HG02981 (cell line): ENCODE measurements at regions not wholly inside any gene's neighbourhood (a gene's known extent, or its start where the extent isn't known, plus 50 kb on each side); places are given as distances from the start of the nearest gene placed in this dataset.

ENCODE experiments used
- ATAC-seq: cut with Tn5 transposase; IDR thresholded peaks from one replicate; pipeline ENCODE4 v1.9.1; 2021; ENCODE audit warnings: mild to moderate bottlenecking, moderate library complexity; ENCODE audit not compliant: unreplicated experiment

- ATAC-seq = no peak
These were observed 344.9 kb downstream of the EFNA5 start for GRCh38 chr5:107325866-107326265.

- no peak for ATAC-seq
These were observed 345.9 kb downstream of the EFNA5 start for GRCh38 chr5:107324809-107325208.

- ATAC-seq = no peak
These were observed 346.7 kb downstream of the EFNA5 start for GRCh38 chr5:107324071-107324470.

GRCh38 chr5:107323536-107323935 is 347.2 kb downstream of the EFNA5 start:
- ATAC-seq = no peak

GRCh38 chr5:107322936-107323335 is 347.8 kb downstream of the EFNA5 start:
- ATAC-seq = no peak

GRCh38 chr5:107321906-107322305 is 348.8 kb downstream of the EFNA5 start:
- ATAC-seq = no peak

GRCh38 chr5:107320846-107321245 is 349.9 kb downstream of the EFNA5 start:
- no peak for ATAC-seq

- ATAC-seq = no peak
These were observed 350.4 kb downstream of the EFNA5 start for GRCh38 chr5:107320376-107320775.

- no peak for ATAC-seq
These were observed 350.8 kb downstream of the EFNA5 start for GRCh38 chr5:107319901-107320300.

- ATAC-seq = no peak
These were observed 356.4 kb downstream of the EFNA5 start for GRCh38 chr5:107314330-107314729.

- no peak for ATAC-seq
These were observed 356.8 kb downstream of the EFNA5 start for GRCh38 chr5:107313921-107314320.

GRCh38 chr5:107313098-107313497 is 357.6 kb downstream of the EFNA5 start:
- no peak for ATAC-seq

- no peak for ATAC-seq
These were observed 360.6 kb downstream of the EFNA5 start for GRCh38 chr5:107310181-107310580.

GRCh38 chr5:107306594-107306993 is 364.1 kb downstream of the EFNA5 start:
- no peak for ATAC-seq

- no peak for ATAC-seq
These were observed 364.7 kb downstream of the EFNA5 start for GRCh38 chr5:107306002-107306401.

- ATAC-seq = no peak
These were observed 366.1 kb downstream of the EFNA5 start for GRCh38 chr5:107304684-107305083.

GRCh38 chr5:107303171-107303968 is 367.4 kb downstream of the EFNA5 start:
- no peak for ATAC-seq

GRCh38 chr5:107302441-107302840 is 368.3 kb downstream of the EFNA5 start:
- ATAC-seq = peak; percentile 43

- peak; percentile 37 for ATAC-seq
These were observed 368.7 kb downstream of the EFNA5 start for GRCh38 chr5:107301999-107302398.

GRCh38 chr5:107300721-107301327 is 369.9 kb downstream of the EFNA5 start:
- ATAC-seq = no peak

- ATAC-seq = no peak
These were observed 374.2 kb downstream of the EFNA5 start for GRCh38 chr5:107296572-107296971.

- no peak for ATAC-seq
These were observed 374.8 kb downstream of the EFNA5 start for GRCh38 chr5:107295914-107296313.

- no peak for ATAC-seq
These were observed 376.1 kb downstream of the EFNA5 start for GRCh38 chr5:107294669-107295068.
